Activated CD8-positive, alpha-beta T cell treated with anti-CD3 and anti-CD28 coated beads, Interleukin-2, amount 10 ng/mL, durations not matched to agents 7 days and 5 days (primary cell): ENCODE measurements at regions not wholly inside any gene's neighbourhood (a gene's known extent, or its start where the extent isn't known, plus 50 kb on each side); places are given as distances from the start of the nearest gene placed in this dataset.

Experiments
- ATAC-seq: fragments of 150-1000 bp; cut with Tn5 transposase; one replicate; pipeline ENCODE4 v1.10.0; 2021; ENCODE audit warnings: moderate library complexity
- CTCF ChIA-PET: fragments of 350-600 bp; sonication (Branson Sonifier 250); formaldehyde crosslinking; loops from one replicate; lab custom pipeline; 2021; ENCODE audit warnings: antibody characterized with exemption; lab: Charles Lee
- POLR2A ChIA-PET: fragments of 350-600 bp; sonication (Branson Sonifier 250); formaldehyde crosslinking; loops from one replicate; lab custom pipeline; 2021; ENCODE audit warnings: antibody characterized with exemption; lab: Charles Lee
- DNase-seq: peaks from one replicate; pipeline ENCODE4 v3.0.0-alpha.2; 2020
- H3K27ac Mint-ChIP-seq: one replicate; pipeline ENCODE4 v1.8.0; 2021; ENCODE audit warnings: mild to moderate bottlenecking, mixed read lengths
- H3K27me3 Mint-ChIP-seq: one replicate; pipeline ENCODE4 v1.8.0; 2021; ENCODE audit warnings: low read depth, mixed read lengths
- H3K36me3 Mint-ChIP-seq: one replicate; pipeline ENCODE4 v1.8.0; 2021; ENCODE audit warnings: low read depth, mixed read lengths
- H3K4me1 Mint-ChIP-seq: one replicate; pipeline ENCODE4 v1.8.0; 2021; ENCODE audit warnings: low read depth, mixed read lengths
- H3K4me3 Mint-ChIP-seq: one replicate; pipeline ENCODE4 v1.8.0; 2021; ENCODE audit warnings: mild to moderate bottlenecking, mixed read lengths
- H3K9me3 Mint-ChIP-seq: one replicate; pipeline ENCODE4 v1.8.0; 2022; ENCODE audit warnings: mixed read lengths; ENCODE audit not compliant: insufficient read depth

DNA sequence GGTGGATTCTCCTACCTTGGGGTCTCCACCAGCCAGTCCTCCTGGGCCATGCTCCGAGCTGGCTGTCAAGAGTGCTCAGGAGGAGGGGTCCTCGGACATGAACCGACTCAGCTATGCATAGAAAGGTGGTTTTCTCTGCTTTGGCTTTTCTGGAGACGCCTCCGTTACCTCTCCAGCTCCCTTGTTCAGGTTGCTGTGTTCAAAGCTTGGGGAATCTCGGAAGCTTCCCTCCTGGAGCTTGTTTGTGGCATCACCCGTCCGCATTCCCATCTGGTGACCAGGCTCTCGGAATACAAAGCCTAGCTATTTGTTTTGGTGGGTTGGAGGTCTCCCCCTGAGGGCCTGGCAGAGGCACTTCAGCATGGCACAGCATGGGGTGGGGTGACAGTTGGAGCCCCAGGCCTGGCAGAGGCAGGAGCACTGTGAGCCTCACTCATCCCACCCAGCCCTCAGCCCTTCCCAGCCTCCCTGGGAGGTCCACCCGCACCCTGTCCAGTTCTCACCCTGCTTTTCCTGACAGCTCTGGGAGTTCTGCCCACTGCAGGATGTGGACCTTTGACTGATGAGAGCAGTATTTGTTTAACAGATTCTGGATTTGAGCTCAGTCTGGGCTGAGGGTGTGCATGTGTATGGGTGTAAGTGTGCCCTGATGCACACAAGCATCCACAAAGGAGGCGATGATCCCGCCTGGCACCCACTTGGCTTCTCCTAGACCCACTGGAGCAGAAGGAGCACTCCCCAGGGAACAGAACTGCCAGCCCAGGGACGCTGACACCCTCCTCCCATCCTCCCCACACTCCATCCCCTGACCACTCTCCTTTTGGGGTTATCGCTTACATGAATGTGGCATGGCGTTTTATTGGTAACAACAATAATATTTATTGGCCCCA, 107.3 kb upstream of the HS6ST1 start:
- Mint-ChIP-seq H3K36me3 (no peaks in the 10 kb centered on the region), H3K27me3 (peaks cover 28% of the 10 kb centered on the region), H3K4me1 (no peaks in the 10 kb centered on the region), H3K4me3 (no peak overlapping the region), H3K9me3 (peaks cover 12% of the 10 kb centered on the region), H3K27ac (no peak overlapping the region)
- ATAC-seq (no peak), DNase-seq (no peak)
- ChIA-PET POLR2A (interaction anchor here (0.5 kb wide), 1 partner anchor 26 kb away, joined by 3 read pairs; no protein-coding TSS in a partner anchor), CTCF (no interaction called here)

GRCh38 chr2:128427413-128427755, 108.7 kb upstream of the HS6ST1 start:
- no peak for ATAC-seq
- no peaks in the 10 kb centered on the region for H3K36me3 Mint-ChIP-seq
- H3K27ac Mint-ChIP-seq, result no peak overlapping the region
- no peak overlapping the region for H3K4me3 Mint-ChIP-seq
- no peaks in the 10 kb centered on the region for H3K4me1 Mint-ChIP-seq
- no peak for DNase-seq
- peaks cover 36% of the 10 kb centered on the region for H3K27me3 Mint-ChIP-seq
- POLR2A ChIA-PET, result no interaction called here
- peaks cover 12% of the 10 kb centered on the region for H3K9me3 Mint-ChIP-seq
- CTCF ChIA-PET, result no interaction called here

DNA sequence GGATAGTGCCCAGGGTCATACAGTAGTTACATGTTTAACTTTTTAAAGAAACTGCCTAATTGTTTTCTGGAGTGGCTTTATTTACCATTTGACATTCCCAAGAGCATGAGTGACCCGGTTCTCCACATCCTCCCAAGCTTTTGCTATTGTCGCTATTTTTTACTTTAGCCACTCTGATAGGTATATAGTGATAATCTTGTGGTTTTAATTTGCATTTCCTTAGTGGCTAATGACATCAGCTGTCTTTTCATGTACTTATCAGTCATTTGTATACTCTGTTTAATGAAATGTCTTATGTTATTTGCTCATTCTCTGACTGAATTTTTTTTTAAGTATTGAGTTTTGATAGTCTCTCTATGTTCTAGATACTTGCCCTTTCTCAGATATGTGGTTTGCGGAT, 109.7 kb upstream of the HS6ST1 start:
- H3K4me3 Mint-ChIP-seq, result no peak overlapping the region
- ChIA-PET CTCF (no interaction called here), POLR2A (no interaction called here)
- peaks cover 35% of the 10 kb centered on the region for H3K27me3 Mint-ChIP-seq
- H3K27ac Mint-ChIP-seq, result no peak overlapping the region
- DNase-seq (no peak), ATAC-seq (no peak)
- H3K36me3 Mint-ChIP-seq, result no peaks in the 10 kb centered on the region
- peaks cover 12% of the 10 kb centered on the region for H3K9me3 Mint-ChIP-seq
- no peaks in the 10 kb centered on the region for H3K4me1 Mint-ChIP-seq

DNA sequence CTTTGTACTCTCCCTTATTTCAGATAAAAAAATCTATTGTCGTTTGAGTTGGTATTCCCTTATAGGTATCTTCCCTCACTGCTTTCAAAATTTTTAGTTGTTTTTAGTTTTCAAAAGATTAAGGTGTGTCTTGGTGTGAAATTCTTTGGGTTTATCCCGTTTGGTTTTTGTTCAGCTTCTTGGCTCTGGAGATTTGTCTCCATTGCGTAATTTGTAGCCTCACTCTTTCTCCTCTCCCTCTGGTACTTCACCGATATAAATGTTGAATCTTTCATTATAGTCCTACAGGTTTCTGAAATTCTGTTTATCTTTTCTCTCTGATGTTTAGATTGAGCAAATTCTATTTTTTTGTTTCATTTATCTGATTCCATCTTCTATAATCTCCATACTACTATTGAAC, 113.8 kb upstream of the HS6ST1 start:
- Mint-ChIP-seq H3K27ac (no peak overlapping the region), H3K27me3 (peaks cover 41% of the 10 kb centered on the region), H3K9me3 (peaks cover 12% of the 10 kb centered on the region), H3K4me1 (peaks cover 4% of the 10 kb centered on the region), H3K36me3 (no peaks in the 10 kb centered on the region), H3K4me3 (no peak overlapping the region)
- no peak for DNase-seq
- no peak for ATAC-seq
- ChIA-PET CTCF (no interaction called here), POLR2A (interaction anchor here (0.7 kb wide), 1 partner anchor 1402 kb away, joined by 3 read pairs; no protein-coding TSS in a partner anchor)

DNA sequence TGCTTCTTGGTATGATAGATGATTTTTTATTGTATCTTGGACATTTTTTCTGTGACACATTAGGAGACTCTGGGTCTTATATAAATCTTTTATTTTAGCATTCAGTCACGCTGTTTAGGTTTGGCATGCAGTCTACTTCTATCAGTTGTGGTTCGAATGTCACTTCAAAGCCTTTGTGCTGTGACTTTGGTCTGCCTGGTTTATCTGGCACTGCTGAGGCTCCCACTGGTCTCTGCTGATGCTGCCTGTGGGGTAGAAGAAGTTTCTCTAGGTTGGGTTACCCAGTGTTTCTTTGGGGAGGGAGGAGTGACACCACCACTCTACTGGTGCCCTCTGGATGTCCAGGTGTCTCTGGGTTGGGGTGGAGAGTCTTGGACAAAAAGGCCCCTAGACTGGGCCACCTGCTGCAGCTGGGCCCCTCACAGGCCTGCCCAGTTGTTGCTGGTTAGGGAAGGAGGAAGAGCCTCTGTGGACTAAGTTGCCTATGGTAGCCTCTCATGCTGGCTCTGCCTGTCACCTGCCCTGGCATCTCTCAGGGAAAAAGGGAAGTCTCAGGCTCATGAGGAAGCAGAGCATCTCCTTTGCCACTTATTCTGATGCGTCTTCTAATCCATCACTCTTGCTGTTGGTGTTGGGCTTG, 115.4 kb upstream of the HS6ST1 start:
- Mint-ChIP-seq H3K27me3 (peaks cover 32% of the 10 kb centered on the region), H3K9me3 (peaks cover 12% of the 10 kb centered on the region), H3K27ac (no peak overlapping the region), H3K36me3 (no peaks in the 10 kb centered on the region), H3K4me3 (no peak overlapping the region), H3K4me1 (peaks cover 4% of the 10 kb centered on the region)
- ATAC-seq (no peak), DNase-seq (no peak)
- ChIA-PET POLR2A (no interaction called here), CTCF (no interaction called here)

DNA sequence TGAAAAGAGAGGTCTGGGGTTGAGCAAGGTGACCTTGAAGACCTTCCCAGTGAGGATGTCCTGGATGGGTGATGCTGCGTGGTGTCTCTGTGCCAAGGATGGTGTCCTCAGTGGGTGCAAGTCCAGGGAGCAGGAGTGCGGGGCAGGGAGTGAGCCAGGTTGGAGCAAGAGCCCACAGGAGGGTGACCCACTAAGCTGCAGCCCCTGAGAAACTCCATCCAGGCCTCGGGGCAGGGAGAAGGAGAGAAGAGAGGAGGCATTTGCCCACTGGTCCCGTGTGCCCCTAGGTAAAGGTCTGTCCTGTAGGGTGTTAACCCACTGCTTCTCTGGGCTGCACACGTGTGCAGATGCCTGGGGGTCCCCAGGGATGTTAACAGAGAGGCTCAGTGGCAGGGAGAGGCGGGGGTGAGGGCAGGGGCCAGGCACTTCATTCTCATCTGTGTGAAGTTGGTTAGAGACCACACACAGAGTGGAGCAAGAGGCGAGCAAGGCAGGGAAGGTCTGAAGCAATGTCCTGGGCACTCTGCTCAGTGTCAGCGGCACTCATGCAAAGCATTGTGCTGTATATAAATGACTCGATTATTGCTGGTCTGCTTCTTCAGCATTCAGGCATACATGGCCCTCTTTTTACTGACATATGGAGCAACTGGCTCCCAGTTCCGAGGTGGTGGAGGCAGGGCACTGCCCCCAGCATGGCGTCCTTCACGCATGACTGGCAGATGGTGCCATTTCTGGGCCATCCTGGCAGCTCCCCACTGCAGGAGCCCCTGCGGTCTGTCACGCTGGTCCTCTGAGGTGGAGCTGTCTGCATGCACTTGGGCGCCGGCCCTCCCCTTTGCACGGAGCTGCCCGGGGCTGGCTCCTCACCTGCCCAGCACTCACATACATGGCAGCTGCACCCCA, 117.2 kb upstream of the HS6ST1 start:
- Mint-ChIP-seq H3K4me3 (no peak overlapping the region), H3K27me3 (peaks cover 17% of the 10 kb centered on the region), H3K36me3 (no peaks in the 10 kb centered on the region), H3K9me3 (no peaks in the 10 kb centered on the region), H3K27ac (no peak overlapping the region), H3K4me1 (peaks cover 4% of the 10 kb centered on the region)
- ATAC-seq, result no peak
- ChIA-PET POLR2A (no interaction called here), CTCF (no interaction called here)
- no peak for DNase-seq

- POLR2A ChIA-PET, result no interaction called here
- Mint-ChIP-seq H3K27ac (no peak overlapping the region), H3K9me3 (no peaks in the 10 kb centered on the region), H3K36me3 (no peaks in the 10 kb centered on the region), H3K4me3 (no peak overlapping the region), H3K4me1 (peaks cover 4% of the 10 kb centered on the region), H3K27me3 (peaks cover 13% of the 10 kb centered on the region)
- no peak for ATAC-seq
- no peak for DNase-seq
- CTCF ChIA-PET, result no interaction called here
Observed at GRCh38 chr2:128436479-128437203, 118.0 kb upstream of the HS6ST1 start.

DNA sequence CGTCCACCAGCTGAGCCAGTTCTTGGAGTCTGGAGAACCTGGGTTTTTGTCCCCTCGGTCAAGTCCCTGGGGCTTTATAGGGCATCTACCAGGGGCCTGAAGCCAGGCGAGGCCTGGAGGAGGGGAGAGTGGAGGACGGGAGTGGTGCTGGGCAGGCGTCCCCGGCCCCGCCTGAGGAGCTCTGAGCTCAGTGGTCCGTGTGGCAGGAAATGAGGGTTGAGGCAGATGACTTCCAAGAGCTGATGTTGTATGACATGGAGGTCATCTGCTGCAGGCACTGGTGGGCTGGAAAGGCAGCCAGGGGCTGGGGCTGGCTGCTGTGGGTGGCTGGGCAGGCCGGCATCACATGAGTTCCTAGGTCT, 118.5 kb upstream of the HS6ST1 start:
- Mint-ChIP-seq H3K36me3 (no peaks in the 10 kb centered on the region), H3K27me3 (peaks cover 11% of the 10 kb centered on the region), H3K4me3 (no peak overlapping the region), H3K4me1 (peaks cover 4% of the 10 kb centered on the region), H3K27ac (no peak overlapping the region), H3K9me3 (no peaks in the 10 kb centered on the region)
- ATAC-seq, result no peak
- no peak for DNase-seq
- ChIA-PET POLR2A (no interaction called here), CTCF (no interaction called here)

DNA sequence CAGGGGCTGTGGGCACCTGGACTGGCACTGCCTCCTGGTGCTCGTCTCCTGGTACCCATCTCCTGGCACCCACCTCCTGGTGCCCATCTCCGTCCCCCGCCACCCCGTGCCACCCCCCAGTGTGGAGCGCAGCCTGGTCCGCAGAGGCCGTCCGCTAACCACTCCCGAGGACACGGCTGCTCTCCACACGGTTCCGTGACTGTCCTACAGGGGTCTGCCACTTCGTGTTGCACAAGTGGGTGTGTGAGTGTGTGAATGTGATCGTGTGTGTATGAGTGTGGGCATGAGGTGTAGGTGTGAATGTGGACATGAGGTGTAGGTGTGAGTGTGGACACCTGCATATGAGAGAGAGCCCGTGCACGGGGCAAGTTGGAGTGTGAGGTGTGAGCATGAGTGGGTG, 119.4 kb upstream of the HS6ST1 start:
- peaks cover 7% of the 10 kb centered on the region for H3K27me3 Mint-ChIP-seq
- no peak overlapping the region for H3K4me3 Mint-ChIP-seq
- ATAC-seq (no peak), DNase-seq (no peak)
- H3K9me3 Mint-ChIP-seq, result no peaks in the 10 kb centered on the region
- ChIA-PET POLR2A (no interaction called here), CTCF (no interaction called here)
- H3K36me3 Mint-ChIP-seq, result no peaks in the 10 kb centered on the region
- no peak overlapping the region for H3K27ac Mint-ChIP-seq
- H3K4me1 Mint-ChIP-seq, result peaks cover 4% of the 10 kb centered on the region

- H3K4me3 Mint-ChIP-seq, result no peak overlapping the region
- no peaks in the 10 kb centered on the region for H3K36me3 Mint-ChIP-seq
- H3K27me3 Mint-ChIP-seq, result peaks cover 10% of the 10 kb centered on the region
- peaks cover 4% of the 10 kb centered on the region for H3K4me1 Mint-ChIP-seq
- ATAC-seq, result no peak
- no peak overlapping the region for H3K27ac Mint-ChIP-seq
- ChIA-PET POLR2A (no interaction called here), CTCF (no interaction called here)
- no peak for DNase-seq
- no peaks in the 10 kb centered on the region for H3K9me3 Mint-ChIP-seq
Observed at GRCh38 chr2:128438586-128438985, 119.9 kb upstream of the HS6ST1 start.

GRCh38 chr2:128439031-128439790, 120.5 kb upstream of the HS6ST1 start:
- Mint-ChIP-seq H3K36me3 (no peaks in the 10 kb centered on the region), H3K27me3 (peaks cover 10% of the 10 kb centered on the region), H3K4me3 (no peak overlapping the region), H3K9me3 (no peaks in the 10 kb centered on the region), H3K27ac (no peak overlapping the region), H3K4me1 (peaks cover 4% of the 10 kb centered on the region)
- ChIA-PET CTCF (no interaction called here), POLR2A (no interaction called here)
- ATAC-seq (no peak), DNase-seq (no peak)
